ENCODE measurements at regions not wholly inside any gene's neighbourhood (a gene's known extent, or its start where the extent isn't known, plus 50 kb on each side); places are given as distances from the start of the nearest gene placed in this dataset.
A peak's percentile ranks its signal among the peaks of the same experiment; 100 is the strongest.

DNA sequence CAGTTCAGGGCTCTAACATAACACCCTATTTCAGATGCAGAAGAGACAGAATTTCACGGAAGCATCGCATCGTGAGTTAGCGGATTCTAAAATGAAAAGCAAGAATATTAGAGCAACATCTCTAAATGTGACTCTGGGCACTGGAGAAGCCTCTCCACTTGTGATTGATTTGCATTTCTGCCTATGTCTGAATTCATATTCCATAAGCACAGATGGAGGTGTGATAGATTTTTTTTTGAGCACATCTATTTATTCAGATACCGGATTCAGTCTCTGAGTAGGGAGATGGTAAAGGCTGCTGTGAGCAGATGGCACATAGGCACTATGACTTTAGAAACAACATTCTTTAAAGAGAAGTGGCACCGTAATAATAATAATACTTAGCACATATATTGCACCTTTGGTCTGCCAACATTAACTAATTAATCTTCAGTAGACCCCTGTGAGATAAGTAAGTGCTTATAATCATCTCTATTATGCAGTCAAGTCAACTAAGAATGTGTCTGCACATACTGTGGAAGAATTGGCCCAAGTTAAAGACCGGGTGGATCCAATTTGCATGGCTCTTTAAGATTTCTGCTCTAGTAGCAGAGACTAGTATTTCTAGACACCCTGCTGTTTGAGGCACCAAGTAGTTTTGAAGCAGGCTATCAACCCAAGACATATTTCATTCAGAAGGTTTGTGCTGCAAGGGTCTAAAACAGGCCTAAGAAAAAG, 685.0 kb downstream of the CETN3 start:
- DNase-seq (ENCODE audit: extremely low read depth in 1 of 11, low read depth in 9 of 11, low spot score in 4 of 11): no peak

DNA sequence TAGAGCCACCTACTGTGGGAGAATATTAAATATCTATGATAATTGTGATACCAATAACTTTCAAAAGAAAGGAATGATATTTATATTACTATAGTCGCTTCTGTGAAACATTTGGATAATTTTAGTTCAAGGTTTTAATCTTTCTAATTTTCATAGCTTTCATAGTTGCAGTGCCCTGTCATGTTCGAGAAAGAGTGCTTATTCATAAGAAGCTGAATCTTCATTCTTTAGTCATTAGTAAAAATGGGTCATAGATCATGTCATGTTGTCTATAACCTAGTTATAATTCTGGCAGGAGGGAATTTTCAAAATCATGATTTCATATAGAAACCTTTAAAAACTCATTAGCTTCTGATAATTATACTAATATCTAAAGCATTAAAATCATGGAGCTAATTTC, 685.6 kb downstream of the CETN3 start:
- DNase-seq (ENCODE audit: extremely low read depth in 1 of 11, low read depth in 9 of 11, low spot score in 4 of 11): no peak

DNA sequence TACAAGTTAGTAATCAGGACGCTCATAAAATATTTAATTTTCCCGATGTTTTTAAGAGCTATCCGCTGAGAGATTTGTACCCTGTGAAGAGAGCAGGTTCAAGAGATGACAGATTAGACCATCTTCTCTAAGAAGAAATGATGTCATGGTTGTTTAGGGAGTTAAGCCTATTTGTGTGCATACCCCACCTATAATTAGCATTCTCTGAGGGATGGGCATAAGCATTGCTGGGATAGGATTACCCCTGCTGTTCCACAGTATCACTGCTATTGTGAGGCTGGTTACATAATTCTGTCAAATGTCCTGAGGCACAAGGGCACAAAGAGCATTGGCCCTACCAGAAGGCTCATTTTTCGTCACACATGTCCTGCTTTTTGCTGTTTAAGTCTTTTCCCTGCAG, 687.0 kb downstream of the CETN3 start:
- DNase-seq (ENCODE audit: extremely low read depth in 1 of 11, low read depth in 9 of 11, low spot score in 4 of 11): no peak

DNA sequence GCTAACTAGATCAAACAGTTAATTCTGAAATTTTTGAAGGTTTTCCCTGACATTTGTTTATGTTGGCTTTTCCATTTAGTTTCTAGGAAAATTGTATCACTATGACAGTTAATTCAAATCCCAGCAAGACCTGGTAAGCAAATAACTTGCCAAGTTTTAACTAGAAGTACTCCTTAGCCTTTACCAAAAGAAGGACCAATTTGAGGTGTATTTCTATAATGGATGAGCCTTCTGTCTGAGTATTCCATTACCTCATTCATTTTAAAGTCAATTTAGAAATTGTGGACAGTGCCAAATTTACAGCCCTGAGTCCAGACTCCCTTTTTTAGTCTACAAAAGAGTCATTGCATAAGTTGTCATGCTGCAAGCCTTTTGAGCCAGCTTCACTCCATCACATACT, 687.6 kb downstream of the CETN3 start:
- DNase-seq (ENCODE audit: extremely low read depth in 1 of 11, low read depth in 9 of 11, low spot score in 4 of 11): no peak

DNA sequence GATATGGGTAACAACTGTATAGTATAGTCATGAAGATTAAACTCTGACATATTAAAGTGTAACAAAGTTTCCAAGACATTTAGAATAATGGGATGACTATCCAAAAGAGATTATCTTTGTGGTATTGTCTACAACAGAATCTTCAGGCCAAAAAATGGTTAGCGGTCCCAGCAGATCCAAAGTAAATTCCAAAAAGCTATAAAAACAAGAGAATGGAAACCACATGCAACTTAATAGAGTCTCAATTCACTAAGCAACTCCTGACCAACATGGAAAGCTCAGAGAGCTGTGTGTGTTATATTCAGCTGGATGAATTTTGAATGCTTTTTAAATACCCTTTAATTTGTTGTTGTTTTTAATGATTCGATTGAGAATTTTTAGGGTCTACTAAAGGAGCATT, 688.2 kb downstream of the CETN3 start:
- no peak for DNase-seq (ENCODE audit: extremely low read depth in 1 of 11, low read depth in 9 of 11, low spot score in 4 of 11)

DNA sequence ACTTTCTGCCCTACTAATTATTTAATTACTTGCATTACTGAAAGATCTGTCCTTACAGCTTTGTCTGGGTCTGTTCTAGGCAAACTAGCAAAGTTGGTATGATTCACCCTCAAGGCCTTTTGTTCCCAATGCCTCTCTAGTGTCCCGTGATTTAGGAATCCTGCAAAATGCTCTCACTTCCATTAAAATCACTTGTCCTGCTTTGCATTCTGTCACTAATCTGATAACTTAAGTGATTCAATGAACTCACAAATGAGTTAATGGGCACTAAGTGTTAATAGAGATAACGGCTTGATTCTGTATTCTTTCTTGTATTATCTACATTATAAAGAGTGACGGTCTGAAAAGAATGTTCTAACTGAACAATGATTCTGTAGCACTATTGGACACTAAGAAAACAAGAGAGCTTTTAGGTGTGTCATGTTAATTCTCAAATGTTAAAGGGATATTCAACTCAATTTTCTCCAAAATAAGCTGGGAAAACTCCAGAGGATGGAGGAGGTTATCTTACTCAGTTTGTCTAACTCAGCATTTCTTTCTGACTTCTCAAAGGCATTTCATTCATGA, 697.3 kb downstream of the CETN3 start:
- DNase-seq (ENCODE audit: extremely low read depth in 1 of 11, low read depth in 9 of 11, low spot score in 4 of 11): no peak

DNA sequence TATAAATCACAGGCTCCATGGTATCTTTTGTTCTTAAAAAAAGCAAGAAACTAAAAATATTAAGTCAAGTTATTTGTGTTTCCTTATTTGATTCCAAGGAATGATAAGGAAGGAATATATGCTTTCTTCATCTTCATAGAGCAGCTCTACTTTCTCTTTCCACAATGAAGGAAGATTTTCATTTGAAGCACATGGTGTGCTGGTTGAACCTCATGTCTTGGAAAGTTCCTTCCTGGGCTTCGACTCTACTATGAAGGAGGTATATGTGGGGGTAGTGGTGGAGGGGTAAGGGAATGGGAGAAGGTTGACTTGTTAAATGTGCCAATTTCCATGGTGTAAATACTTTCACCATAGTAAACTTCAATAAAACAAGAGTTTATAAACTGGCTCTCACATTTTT, 698.0 kb downstream of the CETN3 start:
- DNase-seq (ENCODE audit: extremely low read depth in 1 of 11, low read depth in 9 of 11, low spot score in 4 of 11): no peak

DNA sequence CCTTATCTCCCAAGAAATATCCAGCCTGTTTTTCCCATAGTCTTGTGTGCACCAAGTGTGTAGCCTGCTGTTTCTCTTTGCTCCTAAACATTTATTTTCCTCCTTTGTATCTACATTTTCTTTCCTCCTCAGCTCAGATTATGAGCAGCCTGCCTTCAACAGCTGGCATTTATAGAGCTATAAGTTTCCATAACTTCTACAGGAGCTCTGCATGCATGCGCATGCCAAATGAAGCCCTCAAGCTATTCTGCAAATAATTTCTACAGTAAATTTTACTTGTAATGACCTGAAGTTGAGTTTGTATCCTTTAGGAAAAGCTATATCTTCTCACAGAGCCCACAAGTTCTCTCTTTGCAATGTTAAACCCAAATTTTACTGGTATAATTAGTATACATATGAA, 699.5 kb downstream of the CETN3 start:
- no peak for DNase-seq (ENCODE audit: extremely low read depth in 1 of 11, low read depth in 9 of 11, low spot score in 4 of 11)

DNA sequence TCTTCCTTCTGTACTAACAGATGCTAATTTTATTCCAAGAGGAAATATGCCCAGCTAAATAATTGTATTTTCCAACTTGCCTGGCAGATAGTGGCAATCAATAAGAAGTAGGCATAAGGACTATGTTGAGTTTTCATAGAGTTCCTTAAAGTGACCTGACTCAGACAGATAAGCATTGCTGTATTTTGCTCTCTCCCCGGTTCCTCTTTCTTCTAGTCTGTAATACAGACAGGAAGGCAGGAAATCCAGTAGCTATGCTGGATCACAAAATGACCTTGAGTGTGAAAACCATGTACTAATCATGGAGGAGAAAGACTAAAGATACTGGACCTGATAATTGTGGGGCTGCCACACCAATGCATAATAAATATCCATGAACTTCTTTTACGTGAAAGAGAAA, 701.7 kb downstream of the CETN3 start:
- DNase-seq (ENCODE audit: extremely low read depth in 1 of 11, low read depth in 9 of 11, low spot score in 4 of 11): no peak

DNA sequence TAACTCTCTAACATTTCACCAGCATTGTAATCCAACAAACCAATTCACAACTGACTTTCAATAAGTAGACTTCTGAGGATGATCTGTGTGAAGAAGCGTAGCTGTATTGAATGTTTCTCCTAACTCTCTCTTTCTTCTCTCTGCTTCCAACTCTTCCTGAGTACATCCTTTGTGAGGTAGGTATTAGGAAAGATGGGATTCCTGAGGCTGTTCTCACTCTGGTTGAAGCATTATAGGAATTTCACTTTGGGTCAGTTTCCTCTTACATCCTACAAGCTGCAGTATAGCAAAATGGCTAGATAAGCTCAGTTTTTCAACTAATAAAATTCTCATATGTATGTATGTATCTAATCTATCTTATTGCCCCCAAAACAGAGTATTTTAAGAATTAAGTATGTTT, 702.8 kb downstream of the CETN3 start:
- no peak for DNase-seq (ENCODE audit: extremely low read depth in 1 of 11, low read depth in 9 of 11, low spot score in 4 of 11)

DNA sequence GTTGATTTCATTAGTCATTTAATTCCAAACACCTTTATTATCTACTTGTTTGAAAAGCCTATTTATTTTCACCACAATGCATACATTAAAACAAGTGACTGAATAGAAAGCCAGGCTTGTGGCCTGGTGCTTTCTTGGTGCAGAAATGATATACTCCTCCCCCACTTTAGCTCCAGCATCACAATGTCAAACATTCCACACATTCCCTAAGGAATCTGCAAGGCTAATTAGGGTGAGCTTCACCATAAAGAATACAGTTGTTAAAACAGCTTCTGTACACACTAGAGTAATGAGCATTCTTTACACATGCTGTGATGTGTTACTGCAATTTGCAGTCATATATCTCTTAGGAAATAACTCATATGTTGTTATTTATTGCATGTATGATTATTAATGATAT, 705.7 kb downstream of the CETN3 start:
- DNase-seq (ENCODE audit: extremely low read depth in 1 of 11, low read depth in 9 of 11, low spot score in 4 of 11): peak; percentile 38 to 83 (median 67)

DNA sequence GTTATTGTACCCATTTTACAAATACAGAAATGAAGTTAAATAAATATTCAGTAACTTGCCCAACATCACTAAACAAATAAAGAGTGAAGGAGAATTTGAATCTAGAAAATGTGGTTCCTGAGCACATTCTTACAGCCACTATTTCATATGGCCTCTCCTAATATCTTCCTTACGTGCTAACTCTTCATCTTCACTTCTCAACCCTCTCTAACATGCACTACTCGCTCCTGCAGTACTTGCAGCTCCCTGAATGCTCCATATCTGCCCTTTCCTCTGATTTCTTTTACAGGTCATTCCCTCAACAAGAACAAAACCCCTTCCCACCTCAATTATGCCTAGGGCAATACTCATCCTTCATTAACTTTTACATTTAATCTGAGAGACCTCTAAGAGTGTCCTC, 711.5 kb downstream of the CETN3 start:
- no peak for DNase-seq (ENCODE audit: extremely low read depth in 1 of 11, low read depth in 9 of 11, low spot score in 4 of 11)

DNA sequence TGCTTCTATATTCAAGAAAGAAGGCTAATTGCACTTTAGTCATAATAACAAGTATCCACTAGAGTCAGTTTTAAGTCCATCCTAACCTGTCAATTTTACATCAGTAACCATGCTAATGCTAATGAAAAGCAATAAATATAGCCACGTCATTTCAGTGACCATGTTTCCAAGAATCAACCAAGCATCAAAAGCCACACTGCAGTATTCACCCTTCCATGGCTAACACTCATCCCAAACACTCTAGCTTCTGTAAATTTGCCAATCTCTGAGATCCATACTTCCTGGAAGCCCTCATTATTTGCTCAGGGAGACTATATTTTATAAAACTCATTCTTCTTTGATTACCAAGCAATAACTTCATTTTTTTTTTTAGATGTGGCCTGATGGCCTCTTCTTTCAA, 712.0 kb downstream of the CETN3 start:
- no peak for DNase-seq (ENCODE audit: extremely low read depth in 1 of 11, low read depth in 9 of 11, low spot score in 4 of 11)

DNA sequence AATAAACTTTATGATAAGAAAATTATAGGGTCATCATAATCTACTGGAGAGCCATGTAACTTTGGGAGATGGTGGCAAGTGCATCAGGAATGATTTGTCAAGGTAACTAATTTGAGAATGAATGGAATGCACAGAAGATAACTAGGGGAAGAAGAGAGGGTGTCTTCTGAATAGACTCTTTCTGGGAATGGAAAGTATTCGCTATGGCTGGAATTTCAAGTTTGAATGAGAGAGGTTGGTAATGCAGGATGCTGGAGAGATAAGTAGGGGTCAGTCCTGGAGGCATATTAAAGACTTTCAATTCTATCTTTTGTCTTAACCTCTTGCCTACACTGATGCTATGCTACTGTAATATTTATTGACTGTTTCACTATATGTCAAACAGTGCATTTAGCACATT, 714.2 kb downstream of the CETN3 start:
- DNase-seq (ENCODE audit: extremely low read depth in 1 of 11, low read depth in 9 of 11, low spot score in 4 of 11): no peak

DNA sequence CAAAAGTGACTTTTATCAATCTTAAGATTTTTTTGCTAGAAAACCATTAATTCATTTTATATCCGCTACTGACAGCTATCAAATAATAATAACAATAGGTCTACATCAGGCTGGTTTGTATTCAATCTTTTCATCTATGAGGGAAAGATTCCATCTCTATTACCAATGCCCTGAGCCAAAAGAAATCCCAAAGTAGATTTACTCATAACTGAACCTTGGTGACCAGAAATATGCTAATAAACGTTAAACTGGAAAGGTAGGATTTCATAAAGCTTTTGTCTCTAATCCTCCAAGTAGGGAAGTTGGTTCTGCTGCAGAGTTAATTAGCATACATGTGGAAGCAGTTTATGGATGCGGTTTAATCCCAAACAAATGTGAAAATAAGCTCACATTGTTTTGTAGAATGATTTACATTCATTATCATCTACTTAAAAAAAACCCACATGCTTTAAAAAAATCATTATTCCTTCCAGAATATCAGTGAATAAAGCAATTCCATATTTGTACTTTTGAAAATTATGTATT, 715.5 kb downstream of the CETN3 start:
- no peak for DNase-seq (ENCODE audit: extremely low read depth in 1 of 11, low read depth in 9 of 11, low spot score in 4 of 11)

DNA sequence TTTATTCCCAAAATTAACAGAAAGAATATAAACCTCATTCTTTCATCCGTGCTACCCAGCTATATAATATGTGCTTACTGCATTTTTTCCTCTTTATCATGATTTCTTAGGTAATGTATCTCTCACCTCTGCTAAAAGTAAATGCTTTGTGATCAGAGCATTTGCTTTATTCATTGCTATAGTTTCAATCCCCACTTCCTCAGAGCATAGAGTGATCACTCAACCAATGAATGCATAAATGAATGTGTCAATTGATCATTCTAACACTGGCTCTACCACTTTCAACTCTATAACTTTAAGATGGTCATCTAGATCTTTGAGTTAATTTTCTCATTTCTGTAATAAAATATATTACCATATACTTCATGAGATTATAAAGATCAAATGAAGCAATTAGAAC, 719.2 kb downstream of the CETN3 start:
- DNase-seq (ENCODE audit: extremely low read depth in 1 of 11, low read depth in 9 of 11, low spot score in 4 of 11): no peak

DNA sequence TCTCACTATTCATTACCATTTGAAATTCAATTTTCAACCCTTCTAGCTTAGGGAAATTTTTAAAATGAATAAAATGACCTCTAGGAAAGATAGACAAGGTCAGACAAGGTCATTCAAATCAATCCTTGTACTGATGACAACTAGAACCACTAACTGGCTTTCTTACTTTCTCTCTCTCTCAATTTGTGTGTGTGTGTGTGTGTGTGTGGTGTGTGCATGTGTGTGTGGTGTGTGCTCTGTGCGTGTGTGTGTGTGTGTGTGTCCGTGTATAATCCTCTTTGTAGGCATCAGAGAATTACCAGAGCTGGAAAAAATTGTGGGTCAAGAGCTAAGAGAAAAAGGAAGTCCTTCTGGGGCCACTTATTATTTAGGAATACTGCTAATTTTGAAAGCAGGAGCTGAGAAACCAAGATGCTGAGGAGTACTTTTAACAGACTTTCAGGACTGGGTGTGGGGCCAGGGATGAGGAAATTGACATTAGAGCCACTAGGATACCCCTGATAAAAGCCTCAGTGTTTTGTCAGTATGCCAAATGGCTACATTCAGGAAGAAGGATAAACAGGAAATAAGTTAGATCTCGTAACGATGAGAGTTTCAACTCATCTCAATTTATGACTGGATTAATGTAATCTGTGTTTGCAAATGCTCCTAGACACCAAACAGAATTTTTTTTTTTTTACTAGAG, 723.3 kb downstream of the CETN3 start:
- DNase-seq (ENCODE audit: extremely low read depth in 1 of 11, low read depth in 9 of 11, low spot score in 4 of 11): no peak

DNA sequence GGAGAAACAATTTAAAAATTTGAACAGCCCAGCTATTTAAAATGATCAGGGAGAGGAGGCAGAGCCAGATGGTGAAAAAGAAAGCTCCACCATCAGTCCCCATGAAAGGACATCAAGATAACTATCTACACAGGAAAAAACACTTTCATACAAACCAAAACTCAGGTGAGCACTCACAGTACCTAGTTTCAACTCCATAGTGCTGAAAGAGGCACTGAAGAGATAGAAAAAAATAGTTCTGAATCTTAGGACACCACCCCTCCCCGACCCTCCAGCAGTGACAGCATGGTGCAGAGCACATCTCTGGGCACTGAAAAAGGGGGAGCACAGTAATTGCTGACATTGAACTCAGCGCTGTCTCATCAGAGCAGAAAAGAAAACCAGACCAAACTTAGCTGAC, 732.9 kb downstream of the CETN3 start:
- DNase-seq (ENCODE audit: extremely low read depth in 1 of 11, low read depth in 9 of 11, low spot score in 4 of 11): no peak

DNA sequence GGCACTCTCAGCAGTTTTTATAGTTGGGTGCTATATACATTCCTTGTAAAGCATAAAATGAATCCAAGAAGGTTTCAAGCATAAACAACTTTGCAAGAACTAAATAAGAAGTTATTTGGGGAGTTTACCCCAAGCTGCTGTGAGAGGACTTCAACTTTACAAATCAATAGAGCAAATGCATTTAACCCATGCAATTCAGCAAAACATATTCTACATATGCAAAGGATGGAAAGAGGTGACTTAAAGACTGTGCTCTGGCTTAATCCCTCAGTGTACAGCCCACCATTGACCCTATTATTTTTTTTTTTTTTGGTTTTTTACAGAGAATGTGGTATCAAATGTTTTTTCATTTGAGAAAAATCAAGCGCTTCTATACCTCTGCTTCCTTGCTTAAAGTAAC, 736.5 kb downstream of the CETN3 start:
- DNase-seq (ENCODE audit: extremely low read depth in 1 of 11, low read depth in 9 of 11, low spot score in 4 of 11): no peak

DNA sequence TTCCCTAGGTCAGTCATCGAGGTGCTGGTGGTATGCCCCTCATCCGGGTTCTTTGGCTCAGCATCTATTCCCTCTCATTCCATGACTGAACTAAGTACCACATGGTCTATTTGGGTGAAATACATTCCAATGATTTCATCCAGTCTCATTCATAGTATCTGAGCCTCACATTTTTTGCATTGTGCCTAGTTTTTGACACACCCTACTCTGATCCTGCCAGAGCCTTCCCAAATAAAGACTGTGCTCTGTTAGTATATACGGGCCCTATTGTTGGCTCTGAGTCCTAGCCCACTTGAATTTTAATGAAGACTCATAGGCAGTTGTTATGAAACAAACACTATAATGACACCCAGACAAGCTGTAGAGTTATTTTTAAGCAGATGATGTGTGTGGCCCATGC, 740.7 kb downstream of the CETN3 start:
- DNase-seq (ENCODE audit: extremely low read depth in 1 of 11, low read depth in 9 of 11, low spot score in 4 of 11): no peak

DNA sequence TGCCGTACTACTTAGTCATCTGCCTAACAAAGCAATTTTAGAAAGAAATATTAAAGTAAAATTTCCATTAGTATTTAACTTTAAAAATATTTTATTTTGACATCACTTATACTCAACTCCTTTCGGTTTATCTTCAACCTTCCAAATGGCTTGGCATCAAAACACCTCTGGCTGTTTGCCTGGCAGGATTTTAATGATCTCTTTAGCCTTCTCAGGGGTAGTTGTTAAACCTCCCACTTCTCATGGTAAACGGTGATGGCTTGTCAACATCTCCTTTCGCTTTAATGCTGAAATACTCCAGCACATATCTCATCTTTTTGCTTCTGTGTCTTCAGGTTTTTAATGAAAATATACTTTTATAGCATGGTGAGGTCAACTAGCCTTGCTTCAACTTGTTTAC, 747.1 kb downstream of the CETN3 start:
- DNase-seq (ENCODE audit: extremely low read depth in 1 of 11, low read depth in 9 of 11, low spot score in 4 of 11): no peak

All from renal cortex interstitium (tissue), 11 donors.